HCT116 (cell line): ENCODE measurements at regions not wholly inside any gene's neighbourhood (a gene's known extent, or its start where the extent isn't known, plus 50 kb on each side); places are given as distances from the start of the nearest gene placed in this dataset.

Experiments used
- ATAC-seq: fragments of 200-7000 bp; cut with Tn5 transposase; 2 replicates; pipeline ENCODE4 v1.9.1; 2020; ENCODE audit warnings: mild to moderate bottlenecking, moderate library complexity
- BruUV-seq: library from RNA; stranded (reverse); fragments of 400-500 nt; replicated peaks from 2 replicates; lab custom pipeline; 2021; lab: Mats Ljungman, UMichigan
- CTCF ChIA-PET: fragments of 300-600 bp; sonication (Branson Sonifier 250); formaldehyde crosslinking; loops from one replicate; lab custom pipeline; 2021; ENCODE audit warnings: antibody characterized with exemption; lab: Charles Lee
- POLR2A ChIA-PET: fragments of 300-600, 350-600 bp; sonication (Branson Sonifier 250); formaldehyde crosslinking; loops from one replicate; lab custom pipeline; 2021; ENCODE audit warnings: antibody characterized with exemption; lab: Charles Lee
- RAD21 ChIA-PET, 2 experiments: fragments of 300-600 bp; sonication (Branson Sonifier 250); formaldehyde crosslinking; loops; one replicate each; lab custom pipeline; 2023; ENCODE audit warnings: low total read pairs in 2 of 2; ENCODE audit not compliant: uncharacterized antibody in 2 of 2, unreplicated experiment in 2 of 2, low non-redundant PET in 1 of 2; lab: Charles Lee
- DNase-seq: peaks from one replicate; pipeline ENCODE4 v3.0.0-alpha.2; 2010; ENCODE audit warnings: low read depth, low spot score
- H2AFZ ChIP-seq: fragments of 200-600 bp; shearing (Covaris generic), sonication (generic); 2 replicates; pipeline ENCODE4 v1.6.1; 2017; ENCODE audit warnings: low read depth, mixed run types, mixed read lengths, antibody characterized with exemption, low read length; ENCODE audit not compliant: poor library complexity, severe bottlenecking
- H3K27ac ChIP-seq: 2 replicates; pipeline ENCODE4 v1.5.1; 2012; ENCODE audit warnings: low read depth, low read length
- H3K27me3 ChIP-seq: fragments of 200-600 bp; sonication (generic); 2 replicates; pipeline ENCODE4 v1.6.1; 2016; ENCODE audit warnings: mixed run types, low read length, mixed read lengths; ENCODE audit not compliant: insufficient read depth
- H3K36me3 ChIP-seq, 2 experiments: fragments of 200-500 bp in 1 of 2; fragments of 200-600 bp in 1 of 2; sonication (Bioruptor generic) in 1 of 2; sonication (generic) in 1 of 2; 2 replicates each; pipeline versions ENCODE4 v1.5.1 to v1.6.1; 2014 to 2016; ENCODE audit warnings: low read length in 2 of 2, inconsistent platforms in 1 of 2, mixed read lengths in 1 of 2, mixed run types in 1 of 2; ENCODE audit not compliant: insufficient read depth in 2 of 2, control insufficient read depth in 1 of 2
- H3K4me1 ChIP-seq, 2 experiments: fragments of 200-600 bp in 1 of 2; sonication (generic) in 1 of 2; 2 replicates each; pipeline versions ENCODE4 v1.5.1 to v1.6.1; 2012 to 2017; ENCODE audit warnings: low read length in 2 of 2, inconsistent platforms in 1 of 2, mild to moderate bottlenecking in 1 of 2, mixed read lengths in 1 of 2, mixed run types in 1 of 2, moderate library complexity in 1 of 2; ENCODE audit not compliant: insufficient read depth in 2 of 2, control insufficient read depth in 1 of 2
- H3K4me2 ChIP-seq: fragments of 200-600 bp; sonication (generic); 2 replicates; pipeline ENCODE4 v1.6.1; 2017; ENCODE audit warnings: mixed run types, low read length, mixed read lengths
- H3K4me3 ChIP-seq, 2 experiments: fragments of 200-600 bp in 1 of 2; sonication (generic) in 1 of 2; replicated peaks in 1 of 2; 2 replicates each; pipeline ENCODE4 v1.5.1; 2011 to 2016; ENCODE audit warnings: low read length in 2 of 2, control low read depth in 1 of 2, low read depth in 1 of 2, mild to moderate bottlenecking in 1 of 2, mixed read lengths in 1 of 2, mixed run types in 1 of 2
- H3K79me2 ChIP-seq: fragments of 200-600 bp; sonication (generic); 2 replicates; pipeline ENCODE4 v1.6.1; 2017; ENCODE audit warnings: mild to moderate bottlenecking, mixed run types, low read length, moderate library complexity, mixed read lengths; ENCODE audit not compliant: insufficient read depth
- H3K9ac ChIP-seq: fragments of 200-600 bp; sonication (generic); 2 replicates; pipeline ENCODE4 v1.6.1; 2016; ENCODE audit warnings: low read length, mixed read lengths
- H3K9me2 ChIP-seq: fragments of 200-600 bp; sonication (generic), shearing (Covaris generic); 2 replicates; pipeline ENCODE4 v1.6.1; 2017; ENCODE audit warnings: mixed run types, mild to moderate bottlenecking, moderate library complexity; ENCODE audit not compliant: insufficient read depth
- H3K9me3 ChIP-seq, 2 experiments: fragments of 200-500 bp in 1 of 2; fragments of 200-600 bp in 1 of 2; sonication (Bioruptor generic) in 1 of 2; sonication (generic) in 1 of 2; 2 replicates each; pipeline ENCODE4 v1.6.1; 2014 to 2017; ENCODE audit warnings: low read length in 2 of 2, mixed read lengths in 2 of 2, inconsistent platforms in 1 of 2, low read depth in 1 of 2, mild to moderate bottlenecking in 1 of 2, mixed run types in 1 of 2, moderate library complexity in 1 of 2; ENCODE audit not compliant: control insufficient read depth in 1 of 2, insufficient read depth in 1 of 2
- H4K20me1 ChIP-seq: fragments of 200-600 bp; sonication (generic), shearing (Covaris generic); 2 replicates; pipeline ENCODE4 v1.6.1; 2017; ENCODE audit warnings: mixed run types, mild to moderate bottlenecking, moderate library complexity; ENCODE audit not compliant: insufficient read depth
- ATF3 ChIP-seq: IDR thresholded peaks from 2 replicates; pipeline ENCODE4 v1.6.1; 2012
- CBX3 ChIP-seq: IDR thresholded peaks from 2 replicates; pipeline ENCODE4 v1.6.1; 2012; ENCODE audit warnings: low read depth
- EGR1 ChIP-seq: IDR thresholded peaks from 2 replicates; pipeline ENCODE4 v1.6.1; 2012; ENCODE audit warnings: low read depth
- EZH2 ChIP-seq: fragments of 200-600 bp; sonication (generic); IDR thresholded peaks from 2 replicates; pipeline ENCODE4 v1.6.1; 2017; ENCODE audit warnings: antibody characterized with exemption, mixed run types
- EZH2phosphoT487 ChIP-seq: fragments of 200-600 bp; IDR thresholded peaks from 2 replicates; pipeline ENCODE4 v1.6.1; 2018; ENCODE audit warnings: antibody characterized with exemption, borderline replicate concordance
- FOSL1 ChIP-seq: IDR thresholded peaks from 2 replicates; pipeline ENCODE4 v1.6.1; 2012; ENCODE audit warnings: low read depth
- POLR2A ChIP-seq: IDR thresholded peaks from 2 replicates; pipeline ENCODE4 v1.7.0; 2011; ENCODE audit warnings: borderline replicate concordance; ENCODE audit not compliant: insufficient read depth, insufficient read length; ENCODE audit errors: extremely low read depth
- POLR2AphosphoS5 ChIP-seq: IDR thresholded peaks from 2 replicates; pipeline ENCODE4 v1.6.1; 2011; ENCODE audit warnings: mild to moderate bottlenecking, low read depth, low read length, moderate library complexity
- RAD21 ChIP-seq: IDR thresholded peaks from 2 replicates; pipeline ENCODE4 v1.6.1; 2012; ENCODE audit warnings: low read depth, mild to moderate bottlenecking
- SP1 ChIP-seq: IDR thresholded peaks from 2 replicates; pipeline ENCODE4 v1.6.1; 2012; ENCODE audit warnings: low read depth
- TCF7L2 ChIP-seq: IDR thresholded peaks from 2 replicates; pipeline ENCODE4 v1.7.0; 2011; ENCODE audit warnings: borderline replicate concordance, inconsistent platforms; ENCODE audit not compliant: insufficient read depth, insufficient read length; ENCODE audit errors: extremely low read depth
- YY1 ChIP-seq: IDR thresholded peaks from 2 replicates; pipeline ENCODE4 v1.6.1; 2011; ENCODE audit warnings: low read length, low read depth, moderate library complexity, mild to moderate bottlenecking; ENCODE audit not compliant: insufficient replicate concordance; ENCODE audit errors: extremely low read depth
- ZBTB33 ChIP-seq: IDR thresholded peaks from 2 replicates; pipeline ENCODE4 v1.6.1; 2011; ENCODE audit warnings: mild to moderate bottlenecking, low read length, moderate library complexity; ENCODE audit not compliant: insufficient replicate concordance; ENCODE audit errors: extremely low read depth
- ZFX ChIP-seq: fragments of 450-650 bp; IDR thresholded peaks from 2 replicates; pipeline ENCODE4 v1.6.1; 2017
- ZNF274 ChIP-seq: fragments of 200-500 bp; sonication (Bioruptor generic); IDR thresholded peaks from 2 replicates; pipeline ENCODE4 v1.6.1; 2014; ENCODE audit warnings: mild to moderate bottlenecking, low read depth, low read length, inconsistent platforms
- intact Hi-C: fragments of 100-400 bp; cut with micrococcal nuclease; formaldehyde crosslinking; loops from 2 replicates; pipeline ENCODE4 v1.10.0; 2022

GRCh38 chr4:144259285-144259684, 118.8 kb upstream of the GYPA start:
- POLR2A ChIA-PET, result no interaction called here
- Histone ChIP-seq H3K4me2 (no peak overlapping the region), H3K36me3 (no peaks in the 10 kb centered on the region), H3K9ac (no peak overlapping the region), H3K9me2 (no peaks in the 10 kb centered on the region), H3K4me3 (no peak overlapping the region), H3K27ac (no peak overlapping the region), H3K9me3 (0 out of 4 replicates have a peak, but pooled peaks cover 0 to 3% of the 10 kb centered on the region in 2 experiments), H3K79me2 (no peaks in the 10 kb centered on the region), H3K27me3 (no peaks in the 10 kb centered on the region), H3K4me1 (no peaks in the 10 kb centered on the region), H4K20me1 (no peaks in the 10 kb centered on the region), H2AFZ (no peak overlapping the region)
- DNase-seq (no peak), ATAC-seq (no peak)
- BruUV-seq, result no TSS peak
- CTCF ChIA-PET, result no interaction called here
- no peak for TF ChIP-seq EZH2
- TF ChIP-seq ZBTB33, result no peak
- no peak for TF ChIP-seq ATF3
- TF ChIP-seq YY1, result no peak
- RAD21 ChIA-PET, result no interaction called here
- intact Hi-C loops, result no loop called here

- Histone ChIP-seq H3K27me3 (no peaks in the 10 kb centered on the region), H2AFZ (no peak overlapping the region), H3K4me3 (no peak overlapping the region), H3K4me2 (no peak overlapping the region), H4K20me1 (no peaks in the 10 kb centered on the region), H3K4me1 (no peaks in the 10 kb centered on the region), H3K79me2 (no peaks in the 10 kb centered on the region), H3K27ac (no peak overlapping the region), H3K36me3 (no peaks in the 10 kb centered on the region), H3K9me3 (no peaks in the 10 kb centered on the region), H3K9ac (no peak overlapping the region), H3K9me2 (no peaks in the 10 kb centered on the region)
- ChIA-PET RAD21 (no interaction called here), POLR2A (no interaction called here), CTCF (no interaction called here)
- BruUV-seq, result no TSS peak
- ATAC-seq (no peak), DNase-seq (no peak)
- TF ChIP-seq ZFX, result no peak
- TF ChIP-seq SP1, result no peak
- no peak for TF ChIP-seq RAD21
- TF ChIP-seq EGR1, result no peak
- no peak for TF ChIP-seq ZNF274
- TF ChIP-seq ATF3, result no peak
- TF ChIP-seq EZH2phosphoT487, result no peak
- no peak for TF ChIP-seq POLR2AphosphoS5
- no peak for TF ChIP-seq CBX3
- TF ChIP-seq YY1, result no peak
- no peak for TF ChIP-seq TCF7L2
- TF ChIP-seq FOSL1, result no peak
- TF ChIP-seq POLR2A, result no peak
- intact Hi-C loops, result no loop called here
Observed at GRCh38 chr4:144267084-144267483, 126.6 kb upstream of the GYPA start.
